ENCODE measurements at regions not wholly inside any gene's neighbourhood (a gene's known extent, or its start where the extent isn't known, plus 50 kb on each side); places are given as distances from the start of the nearest gene placed in this dataset.

- TF ChIP-seq TCF7L2 (IDR thresholded peaks at IDR 0.05; ENCODE audit: low read depth, low read length) (no peak), CTCF (IDR thresholded peaks at IDR 0.05) (no peak), POLR2AphosphoS5 (IDR thresholded peaks at IDR 0.05; ENCODE audit: low read depth, low read length) (no peak), REST (IDR thresholded peaks at IDR 0.05; ENCODE audit: insufficient read depth in 1 of 2, low read depth in 2 of 2, low read length in 1 of 2) (no peak), SIN3A (IDR thresholded peaks at IDR 0.05; ENCODE audit: borderline replicate concordance, insufficient read depth, low read depth, low read length) (no peak)
Measured at GRCh38 chr5:26530305-26530704, 508.1 kb downstream of the CDH9 start.
